ENCODE measurements at regions not wholly inside any gene's neighbourhood (a gene's known extent, or its start where the extent isn't known, plus 50 kb on each side); places are given as distances from the start of the nearest gene placed in this dataset.

DNA sequence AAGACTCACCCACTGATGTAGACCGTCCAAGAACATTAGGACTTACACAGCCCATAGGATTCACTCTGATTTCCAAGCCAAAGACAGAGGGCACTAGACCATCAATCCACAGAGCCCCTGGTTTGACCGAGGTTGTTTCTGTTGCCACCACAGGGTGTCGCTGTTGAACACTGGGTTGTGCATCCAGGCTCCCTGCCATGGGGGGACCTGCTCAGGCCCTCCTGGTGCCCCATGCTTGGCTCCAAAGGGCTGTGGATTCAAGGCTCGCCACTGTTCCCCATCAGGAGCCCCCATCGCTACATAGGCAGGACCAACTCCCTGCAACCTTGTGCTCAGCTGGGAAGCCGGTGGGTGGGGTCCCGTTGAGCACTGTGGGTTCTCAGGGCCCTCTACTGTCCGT, 128.0 kb upstream of the ANO1 start:
- POLR2A ChIA-PET, result no interaction called here
- Histone ChIP-seq H3K4me1 (ENCODE audit: insufficient read depth, low read length) (no peaks in the 10 kb centered on the region), H3K36me3 (replicated peaks in 1 of 2; ENCODE audit: control insufficient read depth in 1 of 2, insufficient read depth in 2 of 2, low read length in 2 of 2) (no peaks in the 10 kb centered on the region), H3K9ac (ENCODE audit: insufficient read depth, low read depth, low read length) (no peak overlapping the region), H3K9me3 (ENCODE audit: low read length) (peaks cover 11% of the 10 kb centered on the region), H3K4me3 (replicated peaks in 1 of 3; ENCODE audit: insufficient read depth in 1 of 3, low read depth in 2 of 3, low read length in 3 of 3) (no peak overlapping the region), H2AFZ (ENCODE audit: low read length) (no peak overlapping the region), H4K20me1 (ENCODE audit: insufficient read depth, low read length) (peaks cover 5% of the 10 kb centered on the region; the same call in 1 of the 2 replicates), H3K27ac (ENCODE audit: extremely low read length, insufficient read depth, low read length) (no peak overlapping the region), H3K27me3 (ENCODE audit: control insufficient read depth in 1 of 2, insufficient read depth in 2 of 2, low read length in 2 of 2) (peaks cover 3 to 20% of the 10 kb centered on the region in 2 experiments; a peak in 3 of 5 replicates), H3K79me2 (ENCODE audit: insufficient read depth, low read length) (no peaks in the 10 kb centered on the region), H3K4me2 (ENCODE audit: low read depth, low read length) (no peak overlapping the region)
- peak; percentile 51 for ATAC-seq
- TF ChIP-seq FOXM1 (CRISPR knock-in tag; IDR thresholded peaks at IDR 0.05) (no peak), CTCF (CRISPR knock-in tag; IDR thresholded peaks at IDR 0.05) (peak; percentile 75), STAG1 (CRISPR knock-in tag; IDR thresholded peaks at IDR 0.05) (peak; percentile 66), RAD21 (CRISPR knock-in tag; IDR thresholded peaks at IDR 0.05) (peak; percentile 50; the same call in 1 of the 2 replicates), ZNF557 (CRISPR knock-in tag; IDR thresholded peaks at IDR 0.05) (no peak), BHLHE40 (IDR thresholded peaks at IDR 0.05; ENCODE audit: low read length) (no peak), SMC3 (IDR thresholded peaks at IDR 0.05; ENCODE audit: low read length) (peak; percentile 34; the same call in 1 of the 2 replicates)
- TF ChIP-seq, protein P1, sequence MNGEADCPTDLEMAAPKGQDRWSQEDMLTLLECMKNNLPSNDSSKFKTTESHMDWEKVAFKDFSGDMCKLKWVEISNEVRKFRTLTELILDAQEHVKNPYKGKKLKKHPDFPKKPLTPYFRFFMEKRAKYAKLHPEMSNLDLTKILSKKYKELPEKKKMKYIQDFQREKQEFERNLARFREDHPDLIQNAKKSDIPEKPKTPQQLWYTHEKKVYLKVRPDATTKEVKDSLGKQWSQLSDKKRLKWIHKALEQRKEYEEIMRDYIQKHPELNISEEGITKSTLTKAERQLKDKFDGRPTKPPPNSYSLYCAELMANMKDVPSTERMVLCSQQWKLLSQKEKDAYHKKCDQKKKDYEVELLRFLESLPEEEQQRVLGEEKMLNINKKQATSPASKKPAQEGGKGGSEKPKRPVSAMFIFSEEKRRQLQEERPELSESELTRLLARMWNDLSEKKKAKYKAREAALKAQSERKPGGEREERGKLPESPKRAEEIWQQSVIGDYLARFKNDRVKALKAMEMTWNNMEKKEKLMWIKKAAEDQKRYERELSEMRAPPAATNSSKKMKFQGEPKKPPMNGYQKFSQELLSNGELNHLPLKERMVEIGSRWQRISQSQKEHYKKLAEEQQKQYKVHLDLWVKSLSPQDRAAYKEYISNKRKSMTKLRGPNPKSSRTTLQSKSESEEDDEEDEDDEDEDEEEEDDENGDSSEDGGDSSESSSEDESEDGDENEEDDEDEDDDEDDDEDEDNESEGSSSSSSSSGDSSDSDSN (CRISPR knock-in tag; IDR thresholded peaks at IDR 0.05), result no peak
- CTCF ChIA-PET (ENCODE audit: low intra/inter-chr PET ratio, low total read pairs), result no interaction called here
- 50% methylated on average over 2 of the region's 8 CpGs for whole genome bisulfite sequencing (ENCODE audit: low lambda C conversion rate)
- peak; percentile 20 for DNase-seq (ENCODE audit: low spot score)
- BruUV-seq (replicated peaks), result no TSS peak
- in situ Hi-C loops (cut with HindIII; ENCODE audit: extremely low pct_ligation_motif_present, low pct_unique_long_range_greater_than_20kb), result no loop called here
- intact Hi-C loops (cut with micrococcal nuclease; ENCODE audit: unreplicated experiment), result no loop called here
- FAIRE-seq, result no peak

Data from HepG2 (cell line).